MM.1S (cell line): ENCODE measurements at regions not wholly inside any gene's neighbourhood (a gene's known extent, or its start where the extent isn't known, plus 50 kb on each side); places are given as distances from the start of the nearest gene placed in this dataset.

Experiments used
- EZH2 ChIP-seq: fragments of 300-600 bp; sonication (generic); optimal IDR thresholded peaks from 2 replicates; pipeline ENCODE3; 2017; ENCODE audit warnings: low read depth, mild to moderate bottlenecking, antibody characterized with exemption, low read length, mixed read lengths
- EZH2phosphoT487 ChIP-seq: fragments of 300-600 bp; sonication (generic); IDR thresholded peaks from 2 replicates; pipeline ENCODE4 v1.6.1; 2018; ENCODE audit warnings: antibody characterized with exemption, low read length
- TF ChIP-seq, protein P1 (sequence below): fragments of 300-600 bp; sonication (generic); IDR thresholded peaks from 2 replicates; pipeline ENCODE4 v1.5.1; 2016; ENCODE audit warnings: antibody characterized with exemption, low read length, mixed read lengths

DNA sequence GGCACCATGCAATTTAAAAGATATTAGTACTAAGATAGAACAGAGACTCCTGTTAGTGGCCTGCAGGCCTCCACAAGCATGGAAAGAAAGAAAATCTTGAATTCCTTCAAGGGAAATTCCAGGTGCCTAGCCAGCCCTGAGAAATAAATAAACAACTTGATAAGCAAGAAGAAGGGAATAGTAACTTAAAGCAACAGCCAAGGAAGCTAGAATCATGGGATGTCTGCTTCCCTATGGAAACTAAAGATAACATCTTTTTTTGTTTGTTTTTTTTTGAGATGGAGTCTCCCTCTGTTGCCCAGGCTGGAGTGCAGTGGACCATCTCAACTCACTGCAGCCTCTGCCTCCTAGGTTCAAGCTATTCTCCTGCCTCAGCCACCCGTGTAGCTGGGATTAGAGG, 128.6 kb downstream of the SKIDA1 start:
- TF ChIP-seq, protein P1, sequence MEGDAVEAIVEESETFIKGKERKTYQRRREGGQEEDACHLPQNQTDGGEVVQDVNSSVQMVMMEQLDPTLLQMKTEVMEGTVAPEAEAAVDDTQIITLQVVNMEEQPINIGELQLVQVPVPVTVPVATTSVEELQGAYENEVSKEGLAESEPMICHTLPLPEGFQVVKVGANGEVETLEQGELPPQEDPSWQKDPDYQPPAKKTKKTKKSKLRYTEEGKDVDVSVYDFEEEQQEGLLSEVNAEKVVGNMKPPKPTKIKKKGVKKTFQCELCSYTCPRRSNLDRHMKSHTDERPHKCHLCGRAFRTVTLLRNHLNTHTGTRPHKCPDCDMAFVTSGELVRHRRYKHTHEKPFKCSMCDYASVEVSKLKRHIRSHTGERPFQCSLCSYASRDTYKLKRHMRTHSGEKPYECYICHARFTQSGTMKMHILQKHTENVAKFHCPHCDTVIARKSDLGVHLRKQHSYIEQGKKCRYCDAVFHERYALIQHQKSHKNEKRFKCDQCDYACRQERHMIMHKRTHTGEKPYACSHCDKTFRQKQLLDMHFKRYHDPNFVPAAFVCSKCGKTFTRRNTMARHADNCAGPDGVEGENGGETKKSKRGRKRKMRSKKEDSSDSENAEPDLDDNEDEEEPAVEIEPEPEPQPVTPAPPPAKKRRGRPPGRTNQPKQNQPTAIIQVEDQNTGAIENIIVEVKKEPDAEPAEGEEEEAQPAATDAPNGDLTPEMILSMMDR: no peak
- TF ChIP-seq EZH2phosphoT487 (no peak), EZH2 (no peak)
